ENCODE measurements at regions not wholly inside any gene's neighbourhood (a gene's known extent, or its start where the extent isn't known, plus 50 kb on each side); places are given as distances from the start of the nearest gene placed in this dataset.

DNA sequence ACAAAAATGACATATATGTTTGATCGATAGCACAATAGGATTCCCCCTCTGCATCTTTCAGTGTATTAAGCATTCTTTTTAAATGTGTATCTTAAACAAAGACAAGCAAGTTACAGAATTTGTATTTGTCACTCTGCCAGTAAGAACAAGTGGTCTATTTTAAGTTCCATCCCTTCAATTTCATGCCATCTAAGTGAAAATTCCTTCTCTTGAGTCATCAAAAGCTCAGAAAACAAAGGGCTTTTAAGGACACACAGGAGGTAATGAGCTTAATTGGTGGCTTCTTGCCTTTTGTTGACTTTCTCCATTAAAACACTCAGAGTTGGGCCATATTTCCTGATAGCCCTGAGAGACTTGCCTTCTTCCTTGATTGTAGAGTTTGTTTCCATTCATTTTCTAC lies 547.8 kb downstream of the TENT5A start:
- no peak overlapping the region for H3K4me3 ChIP-seq (ENCODE audit: low read depth in 1 of 3, low read length in 3 of 3)
- H3K9ac ChIP-seq (ENCODE audit: low read depth in 1 of 2, low read length in 2 of 2), result no peak overlapping the region
- no peaks in the 10 kb centered on the region for H3K4me1 ChIP-seq (ENCODE audit: control insufficient read depth in 4 of 4, insufficient read depth in 4 of 4, low read length in 3 of 4)
- TF ChIP-seq NR2F2 (IDR thresholded peaks at IDR 0.05), result no peak
- no peak for TF ChIP-seq TAF1 (conservative IDR thresholded peaks at IDR 0.05)
- TF ChIP-seq, protein P1, sequence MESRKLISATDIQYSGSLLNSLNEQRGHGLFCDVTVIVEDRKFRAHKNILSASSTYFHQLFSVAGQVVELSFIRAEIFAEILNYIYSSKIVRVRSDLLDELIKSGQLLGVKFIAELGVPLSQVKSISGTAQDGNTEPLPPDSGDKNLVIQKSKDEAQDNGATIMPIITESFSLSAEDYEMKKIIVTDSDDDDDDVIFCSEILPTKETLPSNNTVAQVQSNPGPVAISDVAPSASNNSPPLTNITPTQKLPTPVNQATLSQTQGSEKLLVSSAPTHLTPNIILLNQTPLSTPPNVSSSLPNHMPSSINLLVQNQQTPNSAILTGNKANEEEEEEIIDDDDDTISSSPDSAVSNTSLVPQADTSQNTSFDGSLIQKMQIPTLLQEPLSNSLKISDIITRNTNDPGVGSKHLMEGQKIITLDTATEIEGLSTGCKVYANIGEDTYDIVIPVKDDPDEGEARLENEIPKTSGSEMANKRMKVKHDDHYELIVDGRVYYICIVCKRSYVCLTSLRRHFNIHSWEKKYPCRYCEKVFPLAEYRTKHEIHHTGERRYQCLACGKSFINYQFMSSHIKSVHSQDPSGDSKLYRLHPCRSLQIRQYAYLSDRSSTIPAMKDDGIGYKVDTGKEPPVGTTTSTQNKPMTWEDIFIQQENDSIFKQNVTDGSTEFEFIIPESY (IDR thresholded peaks at IDR 0.05), result no peak
- no peak for TF ChIP-seq EGR1 (IDR thresholded peaks at IDR 0.05; ENCODE audit: low read depth in 2 of 2)
- no peak for TF ChIP-seq JUND (IDR thresholded peaks at IDR 0.05)
- TF ChIP-seq SP1 (IDR thresholded peaks at IDR 0.05), result no peak
- TF ChIP-seq, protein P2, sequence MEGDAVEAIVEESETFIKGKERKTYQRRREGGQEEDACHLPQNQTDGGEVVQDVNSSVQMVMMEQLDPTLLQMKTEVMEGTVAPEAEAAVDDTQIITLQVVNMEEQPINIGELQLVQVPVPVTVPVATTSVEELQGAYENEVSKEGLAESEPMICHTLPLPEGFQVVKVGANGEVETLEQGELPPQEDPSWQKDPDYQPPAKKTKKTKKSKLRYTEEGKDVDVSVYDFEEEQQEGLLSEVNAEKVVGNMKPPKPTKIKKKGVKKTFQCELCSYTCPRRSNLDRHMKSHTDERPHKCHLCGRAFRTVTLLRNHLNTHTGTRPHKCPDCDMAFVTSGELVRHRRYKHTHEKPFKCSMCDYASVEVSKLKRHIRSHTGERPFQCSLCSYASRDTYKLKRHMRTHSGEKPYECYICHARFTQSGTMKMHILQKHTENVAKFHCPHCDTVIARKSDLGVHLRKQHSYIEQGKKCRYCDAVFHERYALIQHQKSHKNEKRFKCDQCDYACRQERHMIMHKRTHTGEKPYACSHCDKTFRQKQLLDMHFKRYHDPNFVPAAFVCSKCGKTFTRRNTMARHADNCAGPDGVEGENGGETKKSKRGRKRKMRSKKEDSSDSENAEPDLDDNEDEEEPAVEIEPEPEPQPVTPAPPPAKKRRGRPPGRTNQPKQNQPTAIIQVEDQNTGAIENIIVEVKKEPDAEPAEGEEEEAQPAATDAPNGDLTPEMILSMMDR (IDR thresholded peaks at IDR 0.05; ENCODE audit: low read depth, low read length, missing input control), result no peak
- TF ChIP-seq YY1 (IDR thresholded peaks at IDR 0.05), result no peak
- no peak for TF ChIP-seq FOXA2 (IDR thresholded peaks at IDR 0.05)
- TF ChIP-seq, protein P3, sequence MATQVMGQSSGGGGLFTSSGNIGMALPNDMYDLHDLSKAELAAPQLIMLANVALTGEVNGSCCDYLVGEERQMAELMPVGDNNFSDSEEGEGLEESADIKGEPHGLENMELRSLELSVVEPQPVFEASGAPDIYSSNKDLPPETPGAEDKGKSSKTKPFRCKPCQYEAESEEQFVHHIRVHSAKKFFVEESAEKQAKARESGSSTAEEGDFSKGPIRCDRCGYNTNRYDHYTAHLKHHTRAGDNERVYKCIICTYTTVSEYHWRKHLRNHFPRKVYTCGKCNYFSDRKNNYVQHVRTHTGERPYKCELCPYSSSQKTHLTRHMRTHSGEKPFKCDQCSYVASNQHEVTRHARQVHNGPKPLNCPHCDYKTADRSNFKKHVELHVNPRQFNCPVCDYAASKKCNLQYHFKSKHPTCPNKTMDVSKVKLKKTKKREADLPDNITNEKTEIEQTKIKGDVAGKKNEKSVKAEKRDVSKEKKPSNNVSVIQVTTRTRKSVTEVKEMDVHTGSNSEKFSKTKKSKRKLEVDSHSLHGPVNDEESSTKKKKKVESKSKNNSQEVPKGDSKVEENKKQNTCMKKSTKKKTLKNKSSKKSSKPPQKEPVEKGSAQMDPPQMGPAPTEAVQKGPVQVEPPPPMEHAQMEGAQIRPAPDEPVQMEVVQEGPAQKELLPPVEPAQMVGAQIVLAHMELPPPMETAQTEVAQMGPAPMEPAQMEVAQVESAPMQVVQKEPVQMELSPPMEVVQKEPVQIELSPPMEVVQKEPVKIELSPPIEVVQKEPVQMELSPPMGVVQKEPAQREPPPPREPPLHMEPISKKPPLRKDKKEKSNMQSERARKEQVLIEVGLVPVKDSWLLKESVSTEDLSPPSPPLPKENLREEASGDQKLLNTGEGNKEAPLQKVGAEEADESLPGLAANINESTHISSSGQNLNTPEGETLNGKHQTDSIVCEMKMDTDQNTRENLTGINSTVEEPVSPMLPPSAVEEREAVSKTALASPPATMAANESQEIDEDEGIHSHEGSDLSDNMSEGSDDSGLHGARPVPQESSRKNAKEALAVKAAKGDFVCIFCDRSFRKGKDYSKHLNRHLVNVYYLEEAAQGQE (IDR thresholded peaks at IDR 0.05), result no peak
- H3K9me3 ChIP-seq (ENCODE audit: control insufficient read depth in 4 of 4, low read length in 3 of 4), result peaks cover 0 to 3% (median 0%) of the 10 kb centered on the region in 4 donors
- DNase-seq (ENCODE audit: low spot score), result no peak
- WGBS, result 81% methylated on average over 1 of the region's 1 CpG
- H3K27me3 ChIP-seq (ENCODE audit: control insufficient read depth in 4 of 4, insufficient read depth in 4 of 4, low read length in 3 of 4), result no peaks in the 10 kb centered on the region
- H3K27ac ChIP-seq (ENCODE audit: low read depth in 1 of 2, low read length in 2 of 2), result no peak overlapping the region
- H3K36me3 ChIP-seq (ENCODE audit: control insufficient read depth in 4 of 4, insufficient read depth in 3 of 4, low read depth in 1 of 4, low read length in 3 of 4), result no peaks in the 10 kb centered on the region

DNA sequence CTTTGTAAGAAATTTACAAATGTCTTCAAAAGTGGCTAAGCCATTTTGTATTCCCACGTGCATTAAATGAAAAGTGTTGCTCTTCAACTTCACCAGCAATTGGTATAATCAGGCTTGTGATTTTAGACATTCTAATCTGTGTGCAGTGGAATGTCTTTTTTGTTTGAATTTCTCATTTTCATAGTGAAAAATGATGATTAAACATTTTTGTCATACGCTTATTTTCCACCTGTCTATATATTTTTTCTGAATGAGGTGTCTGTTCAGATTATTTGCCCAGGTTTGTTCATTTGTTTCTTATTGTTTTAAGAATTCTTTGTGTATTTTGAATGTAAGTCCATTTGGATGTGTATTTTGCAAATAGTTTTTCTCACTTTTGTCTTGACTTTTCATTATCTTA lies 558.1 kb downstream of the TENT5A start:
- WGBS, result 64% methylated on average over 2 of the region's 2 CpGs
- H3K36me3 ChIP-seq (ENCODE audit: control insufficient read depth in 4 of 4, insufficient read depth in 3 of 4, low read depth in 1 of 4, low read length in 3 of 4), result no peaks in the 10 kb centered on the region

More for the DNA sequence above, 558.1 kb downstream of the TENT5A start:
- Histone ChIP-seq H3K4me3 (ENCODE audit: low read depth in 1 of 3, low read length in 3 of 3) (no peak overlapping the region), H3K27ac (ENCODE audit: low read depth in 1 of 2, low read length in 2 of 2) (no peak overlapping the region), H3K9ac (ENCODE audit: low read depth in 1 of 2, low read length in 2 of 2) (no peak overlapping the region), H3K27me3 (ENCODE audit: control insufficient read depth in 4 of 4, insufficient read depth in 4 of 4, low read length in 3 of 4) (no peaks in the 10 kb centered on the region), H3K4me1 (ENCODE audit: control insufficient read depth in 4 of 4, insufficient read depth in 4 of 4, low read length in 3 of 4) (no peaks in the 10 kb centered on the region), H3K9me3 (ENCODE audit: control insufficient read depth in 4 of 4, low read length in 3 of 4) (no peaks in the 10 kb centered on the region)
- no peak for DNase-seq (ENCODE audit: low spot score)
- TF ChIP-seq TAF1 (conservative IDR thresholded peaks at IDR 0.05), result no peak
